ENCODE measurements at regions not wholly inside any gene's neighbourhood (a gene's known extent, or its start where the extent isn't known, plus 50 kb on each side); places are given as distances from the start of the nearest gene placed in this dataset.

- Histone ChIP-seq H3K79me2 (ENCODE audit: insufficient read depth, low read length) (no peaks in the 10 kb centered on the region), H4K20me1 (ENCODE audit: insufficient read depth, low read length, poor library complexity, severe bottlenecking) (no peaks in the 10 kb centered on the region), H3K9me2 (replicated peaks; ENCODE audit: low read depth, low read length) (no peaks in the 10 kb centered on the region), H3F3A (ENCODE audit: low read depth) (no peaks in the 10 kb centered on the region), H3K27me3 (ENCODE audit: insufficient read depth, low read length, poor library complexity, severe bottlenecking) (no peaks in the 10 kb centered on the region), H3K36me3 (ENCODE audit: insufficient read depth, low read length) (no peaks in the 10 kb centered on the region), H2AFZ (ENCODE audit: low read length) (no peak overlapping the region), H3K9me3 (ENCODE audit: insufficient read depth, low read depth, low read length) (no peaks in the 10 kb centered on the region), H3K9ac (ENCODE audit: low read depth, low read length, poor library complexity, severe bottlenecking) (no peak overlapping the region), H3K4me2 (ENCODE audit: low read depth, low read length, poor library complexity, severe bottlenecking) (no peak overlapping the region), H3K4me1 (ENCODE audit: insufficient read depth, low read length, poor library complexity, severe bottlenecking) (no peaks in the 10 kb centered on the region), H3K4me3 (ENCODE audit: low read length, poor library complexity, severe bottlenecking) (no peak overlapping the region)
- TF ChIP-seq CTCF (conservative IDR thresholded peaks at IDR 0.05; ENCODE audit: low read length) (no peak), EZH2phosphoT487 (IDR thresholded peaks at IDR 0.05; ENCODE audit: borderline replicate concordance) (no peak)
These were observed 307.5 kb upstream of the DACH1 start for GRCh38 chr13:72174549-72174948.

- H3K4me3 ChIP-seq (ENCODE audit: low read length, poor library complexity, severe bottlenecking) = no peak overlapping the region
- no peaks in the 10 kb centered on the region for H3K36me3 ChIP-seq (ENCODE audit: insufficient read depth, low read length)
- H3K9me2 ChIP-seq (replicated peaks; ENCODE audit: low read depth, low read length) = no peaks in the 10 kb centered on the region
- H3K9ac ChIP-seq (ENCODE audit: low read depth, low read length, poor library complexity, severe bottlenecking) = no peak overlapping the region
- H2AFZ ChIP-seq (ENCODE audit: low read length) = no peak overlapping the region
- H3F3A ChIP-seq (ENCODE audit: low read depth) = no peaks in the 10 kb centered on the region
- no peaks in the 10 kb centered on the region for H3K27me3 ChIP-seq (ENCODE audit: insufficient read depth, low read length, poor library complexity, severe bottlenecking)
- no peak overlapping the region for H3K4me2 ChIP-seq (ENCODE audit: low read depth, low read length, poor library complexity, severe bottlenecking)
- H3K79me2 ChIP-seq (ENCODE audit: insufficient read depth, low read length) = no peaks in the 10 kb centered on the region
- H3K9me3 ChIP-seq (ENCODE audit: insufficient read depth, low read depth, low read length) = no peaks in the 10 kb centered on the region
- TF ChIP-seq EZH2phosphoT487 (IDR thresholded peaks at IDR 0.05; ENCODE audit: borderline replicate concordance) (no peak), CTCF (conservative IDR thresholded peaks at IDR 0.05; ENCODE audit: low read length) (no peak)
- no peaks in the 10 kb centered on the region for H3K4me1 ChIP-seq (ENCODE audit: insufficient read depth, low read length, poor library complexity, severe bottlenecking)
- H4K20me1 ChIP-seq (ENCODE audit: insufficient read depth, low read length, poor library complexity, severe bottlenecking) = no peaks in the 10 kb centered on the region
These were observed 303.6 kb upstream of the DACH1 start for GRCh38 chr13:72170571-72170970.

- no peaks in the 10 kb centered on the region for H3F3A ChIP-seq (ENCODE audit: low read depth)
- TF ChIP-seq CTCF (conservative IDR thresholded peaks at IDR 0.05; ENCODE audit: low read length) (no peak), EZH2phosphoT487 (IDR thresholded peaks at IDR 0.05; ENCODE audit: borderline replicate concordance) (no peak)
- no peaks in the 10 kb centered on the region for H4K20me1 ChIP-seq (ENCODE audit: insufficient read depth, low read length, poor library complexity, severe bottlenecking)
- no peak overlapping the region for H2AFZ ChIP-seq (ENCODE audit: low read length)
- no peaks in the 10 kb centered on the region for H3K4me1 ChIP-seq (ENCODE audit: insufficient read depth, low read length, poor library complexity, severe bottlenecking)
- H3K27me3 ChIP-seq (ENCODE audit: insufficient read depth, low read length, poor library complexity, severe bottlenecking) = no peaks in the 10 kb centered on the region
- no peaks in the 10 kb centered on the region for H3K79me2 ChIP-seq (ENCODE audit: insufficient read depth, low read length)
- H3K4me3 ChIP-seq (ENCODE audit: low read length, poor library complexity, severe bottlenecking) = no peak overlapping the region
- no peaks in the 10 kb centered on the region for H3K9me3 ChIP-seq (ENCODE audit: insufficient read depth, low read depth, low read length)
- no peak overlapping the region for H3K4me2 ChIP-seq (ENCODE audit: low read depth, low read length, poor library complexity, severe bottlenecking)
- no peaks in the 10 kb centered on the region for H3K9me2 ChIP-seq (replicated peaks; ENCODE audit: low read depth, low read length)
- H3K9ac ChIP-seq (ENCODE audit: low read depth, low read length, poor library complexity, severe bottlenecking) = no peak overlapping the region
- no peaks in the 10 kb centered on the region for H3K36me3 ChIP-seq (ENCODE audit: insufficient read depth, low read length)
These were observed 301.3 kb upstream of the DACH1 start for GRCh38 chr13:72168126-72168855.

Data from Loucy (cell line).